Gastroesophageal sphincter (tissue), 3 donors: ENCODE measurements at regions not wholly inside any gene's neighbourhood (a gene's known extent, or its start where the extent isn't known, plus 50 kb on each side); places are given as distances from the start of the nearest gene placed in this dataset.

Source experiments
- EP300 ChIP-seq: sonication (generic); formaldehyde crosslinking; IDR thresholded peaks from one replicate; pipeline ENCODE4 v1.6.1; 2017; ENCODE audit warnings: antibody characterized with exemption, mild to moderate bottlenecking
- TF ChIP-seq, protein P1 (sequence below), 4 experiments: fragments of 200-600 bp in 2 of 4; fragments of 450-650 bp in 2 of 4; sonication (generic) in 1 of 4; IDR thresholded peaks; one replicate each; pipeline ENCODE4 v1.5.1; 2017 to 2019; ENCODE audit warnings: antibody characterized with exemption in 4 of 4, mild to moderate bottlenecking in 2 of 4, moderate library complexity in 2 of 4

DNA sequence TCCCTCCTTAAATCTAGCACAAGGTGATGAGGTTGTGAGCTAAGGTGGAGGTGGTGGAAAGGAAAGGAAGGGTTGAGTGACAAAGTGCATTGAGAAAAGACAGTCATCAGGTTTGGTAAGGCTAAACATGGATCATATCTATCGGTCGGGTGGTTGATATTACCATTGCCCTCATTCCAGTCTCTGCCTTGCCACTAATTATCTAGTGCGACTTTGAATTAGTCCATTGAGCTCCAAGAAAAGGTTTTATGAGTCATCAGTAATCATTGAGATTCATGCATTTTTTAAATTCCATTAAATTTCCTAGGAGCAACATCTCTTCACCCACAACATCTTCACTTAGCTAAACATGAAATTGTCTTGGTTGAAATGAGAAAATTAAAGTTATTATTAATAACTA lies 68.9 kb upstream of the FRMD4A start:
- TF ChIP-seq, protein P1, sequence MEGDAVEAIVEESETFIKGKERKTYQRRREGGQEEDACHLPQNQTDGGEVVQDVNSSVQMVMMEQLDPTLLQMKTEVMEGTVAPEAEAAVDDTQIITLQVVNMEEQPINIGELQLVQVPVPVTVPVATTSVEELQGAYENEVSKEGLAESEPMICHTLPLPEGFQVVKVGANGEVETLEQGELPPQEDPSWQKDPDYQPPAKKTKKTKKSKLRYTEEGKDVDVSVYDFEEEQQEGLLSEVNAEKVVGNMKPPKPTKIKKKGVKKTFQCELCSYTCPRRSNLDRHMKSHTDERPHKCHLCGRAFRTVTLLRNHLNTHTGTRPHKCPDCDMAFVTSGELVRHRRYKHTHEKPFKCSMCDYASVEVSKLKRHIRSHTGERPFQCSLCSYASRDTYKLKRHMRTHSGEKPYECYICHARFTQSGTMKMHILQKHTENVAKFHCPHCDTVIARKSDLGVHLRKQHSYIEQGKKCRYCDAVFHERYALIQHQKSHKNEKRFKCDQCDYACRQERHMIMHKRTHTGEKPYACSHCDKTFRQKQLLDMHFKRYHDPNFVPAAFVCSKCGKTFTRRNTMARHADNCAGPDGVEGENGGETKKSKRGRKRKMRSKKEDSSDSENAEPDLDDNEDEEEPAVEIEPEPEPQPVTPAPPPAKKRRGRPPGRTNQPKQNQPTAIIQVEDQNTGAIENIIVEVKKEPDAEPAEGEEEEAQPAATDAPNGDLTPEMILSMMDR (IDR thresholded peaks at IDR 0.05) = no peak
- no peak for TF ChIP-seq EP300
